NOMO-1 (cell line): ENCODE measurements at regions not wholly inside any gene's neighbourhood (a gene's known extent, or its start where the extent isn't known, plus 50 kb on each side); places are given as distances from the start of the nearest gene placed in this dataset.
"Not testable (repeated sequence)": the region's sequence is repeated elsewhere in the genome, so short reads cannot be mapped to it uniquely, and the experiment has no call there.

ENCODE experiments used
- DNase-seq, 2 experiments: peaks; one replicate each; lab custom pipeline; 2025; ENCODE audit not compliant: unreplicated experiment in 2 of 2; lab: John Stamatoyannopoulos, UW

- DNase-seq, result no peak
Observed at GRCh38 chr4:13981499-13981898, 354.0 kb upstream of the BOD1L1 start.

GRCh38 chr4:13982010-13982409 lies 354.5 kb upstream of the BOD1L1 start:
- DNase-seq, result no peak

GRCh38 chr4:13983189-13983790 lies 355.8 kb upstream of the BOD1L1 start:
- DNase-seq, result no peak

- DNase-seq, result peak; percentile 19 to 54
Observed at GRCh38 chr4:13984991-13985800, 357.7 kb upstream of the BOD1L1 start.

- no peak for DNase-seq
Observed at GRCh38 chr4:13985837-13986236, 358.3 kb upstream of the BOD1L1 start.

GRCh38 chr4:13986548-13986947 lies 359.0 kb upstream of the BOD1L1 start:
- DNase-seq, result no peak

GRCh38 chr4:13988353-13989305 lies 361.1 kb upstream of the BOD1L1 start:
- DNase-seq, result no peak

- DNase-seq, result no peak
Observed at GRCh38 chr4:13989501-13989900, 362.0 kb upstream of the BOD1L1 start.

GRCh38 chr4:13990596-13991589 lies 363.4 kb upstream of the BOD1L1 start:
- DNase-seq, result no peak

- no peak for DNase-seq
Observed at GRCh38 chr4:13992041-13992440, 364.5 kb upstream of the BOD1L1 start.

GRCh38 chr4:13992975-13993520 lies 365.5 kb upstream of the BOD1L1 start:
- DNase-seq, result no peak

GRCh38 chr4:13994016-13994415 lies 366.5 kb upstream of the BOD1L1 start:
- DNase-seq, result no peak

- no peak for DNase-seq
Observed at GRCh38 chr4:13998850-13999445, 371.4 kb upstream of the BOD1L1 start.

- no peak for DNase-seq
Observed at GRCh38 chr4:14000091-14000814, 372.7 kb upstream of the BOD1L1 start.

- not testable (repeated sequence) for DNase-seq
Observed at GRCh38 chr4:14002331-14002730, 374.8 kb upstream of the BOD1L1 start.

- peak; percentile 88 to 98 for DNase-seq
Observed at GRCh38 chr4:14008494-14008893, 381.0 kb upstream of the BOD1L1 start.

GRCh38 chr4:14018191-14018853 lies 390.8 kb upstream of the BOD1L1 start:
- no peak for DNase-seq

GRCh38 chr4:14022456-14022855 lies 394.9 kb upstream of the BOD1L1 start:
- no peak for DNase-seq
